ENCODE measurements at regions not wholly inside any gene's neighbourhood (a gene's known extent, or its start where the extent isn't known, plus 50 kb on each side); places are given as distances from the start of the nearest gene placed in this dataset.

DNA sequence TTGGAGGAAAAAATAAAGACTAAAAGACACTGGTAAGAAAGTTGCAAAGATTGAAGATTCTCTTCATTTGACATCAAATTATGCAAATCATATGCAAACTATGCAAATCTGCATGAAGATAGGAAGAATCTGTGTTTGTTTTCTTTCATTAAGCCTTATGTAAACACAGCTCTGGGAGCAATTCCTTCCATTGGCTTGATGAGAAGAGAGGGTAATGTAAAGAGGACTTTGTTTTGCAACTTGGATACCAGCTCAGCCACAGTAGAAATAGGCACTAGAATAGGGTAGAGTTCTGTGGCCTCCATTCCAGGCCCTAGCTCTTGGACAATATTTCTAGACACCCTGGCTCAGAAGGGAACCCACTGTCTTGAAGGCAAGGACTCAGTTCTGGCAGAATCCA, 388.4 kb upstream of the RASGEF1B start:
- DNase-seq: no peak

GRCh38 chr4:81854406-81854805, 382.7 kb upstream of the RASGEF1B start:
- no peak for DNase-seq

- DNase-seq: no peak
Measured at GRCh38 chr4:81852031-81852715, 380.5 kb upstream of the RASGEF1B start.

DNA sequence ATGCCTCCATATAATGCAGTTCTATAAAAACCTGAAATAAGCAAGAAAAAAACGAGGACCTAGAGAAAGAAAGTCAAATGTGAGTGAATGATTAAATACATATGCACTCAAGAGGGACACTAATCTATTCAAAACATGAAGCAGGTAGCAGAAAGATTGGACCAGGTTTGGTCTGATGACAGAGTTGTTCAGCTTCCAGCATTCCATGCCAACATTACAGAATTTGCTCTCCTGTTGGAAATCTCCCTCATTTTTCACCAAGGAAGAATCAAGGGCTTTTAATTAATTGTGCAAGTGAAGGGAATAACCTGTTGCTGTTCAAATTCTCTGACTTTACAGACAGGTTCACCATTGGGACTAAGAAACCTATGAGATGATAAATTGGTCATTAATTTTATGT, 379.0 kb upstream of the RASGEF1B start:
- DNase-seq: no peak

DNA sequence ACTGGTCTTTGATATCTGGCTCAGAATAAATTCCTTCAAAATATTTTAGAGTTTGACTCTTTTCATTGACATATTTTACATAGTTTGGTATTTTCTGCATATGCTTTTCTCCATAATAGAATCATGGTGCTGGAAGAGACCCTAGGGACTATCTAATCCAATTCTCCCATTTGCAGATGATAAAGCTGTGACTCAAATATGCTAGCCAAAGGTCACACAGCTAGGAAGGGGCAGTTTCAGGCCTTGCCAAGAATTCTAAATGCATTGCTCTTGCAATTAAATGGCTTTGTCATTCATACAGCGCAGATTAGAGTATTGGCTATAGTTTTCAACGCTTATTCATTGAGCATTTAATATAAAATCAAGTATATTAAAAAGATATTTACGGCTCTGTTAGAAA, 374.1 kb upstream of the RASGEF1B start:
- no peak for DNase-seq

- DNase-seq: no peak
Measured at GRCh38 chr4:81845273-81845672, 373.6 kb upstream of the RASGEF1B start.

- peak; percentile 78 for DNase-seq
Measured at GRCh38 chr4:81844717-81845116, 373.0 kb upstream of the RASGEF1B start.

- no peak for DNase-seq
Measured at GRCh38 chr4:81839347-81840042, 367.8 kb upstream of the RASGEF1B start.

DNA sequence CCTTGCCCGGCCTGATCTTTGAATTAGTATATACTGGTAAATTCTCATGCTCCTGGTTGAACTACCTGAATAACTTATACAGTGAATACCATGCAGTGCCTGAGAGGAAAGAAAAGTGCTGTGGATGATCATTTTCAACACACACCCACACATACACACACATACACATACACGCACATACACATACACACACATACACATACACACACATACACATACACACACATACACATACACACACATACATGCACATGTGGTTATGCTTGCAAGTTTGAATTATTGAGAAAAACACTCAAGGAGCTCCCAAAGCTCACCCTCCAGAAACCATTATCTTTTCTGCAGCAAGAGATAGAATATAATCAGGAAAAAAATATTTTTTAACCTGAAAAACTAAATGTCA, 366.9 kb upstream of the RASGEF1B start:
- no peak for DNase-seq

DNA sequence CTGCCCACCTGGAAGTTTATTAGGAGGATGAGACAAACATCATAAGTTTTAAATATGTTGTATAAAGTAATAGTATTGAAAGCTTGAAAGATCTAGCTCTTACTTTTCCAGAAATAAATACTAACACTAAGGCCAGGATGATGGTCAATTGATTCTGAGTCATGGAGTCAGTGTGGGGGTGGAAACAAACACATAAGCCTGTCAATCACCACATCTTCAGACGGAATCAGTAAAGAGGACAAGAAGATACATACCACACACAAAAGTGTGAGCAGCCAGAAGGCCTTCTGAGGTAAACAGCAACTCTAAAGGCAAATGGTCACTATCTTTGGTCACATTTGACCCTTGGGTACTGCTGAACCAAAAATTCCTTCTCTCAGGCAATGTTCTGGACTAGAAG, 365.0 kb upstream of the RASGEF1B start:
- DNase-seq: no peak

DNA sequence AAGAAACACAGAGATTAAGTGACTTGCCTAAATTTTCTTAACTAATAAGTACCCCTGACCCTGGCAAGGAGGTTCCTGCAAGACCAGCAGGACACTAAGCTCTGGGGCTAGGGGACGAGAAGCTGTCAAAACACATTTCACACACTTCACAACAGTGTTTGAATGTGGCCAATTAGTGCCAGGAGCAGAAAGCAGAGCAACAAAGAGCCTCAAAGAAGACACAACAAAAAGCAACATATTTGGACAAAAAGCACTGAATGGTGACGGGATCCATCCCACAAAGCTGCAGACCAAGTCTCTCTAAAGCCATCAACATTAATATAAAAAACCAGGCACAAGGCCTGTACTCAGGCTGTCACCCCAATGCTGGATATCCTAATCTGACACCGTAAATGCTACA, 361.9 kb upstream of the RASGEF1B start:
- DNase-seq: no peak

DNA sequence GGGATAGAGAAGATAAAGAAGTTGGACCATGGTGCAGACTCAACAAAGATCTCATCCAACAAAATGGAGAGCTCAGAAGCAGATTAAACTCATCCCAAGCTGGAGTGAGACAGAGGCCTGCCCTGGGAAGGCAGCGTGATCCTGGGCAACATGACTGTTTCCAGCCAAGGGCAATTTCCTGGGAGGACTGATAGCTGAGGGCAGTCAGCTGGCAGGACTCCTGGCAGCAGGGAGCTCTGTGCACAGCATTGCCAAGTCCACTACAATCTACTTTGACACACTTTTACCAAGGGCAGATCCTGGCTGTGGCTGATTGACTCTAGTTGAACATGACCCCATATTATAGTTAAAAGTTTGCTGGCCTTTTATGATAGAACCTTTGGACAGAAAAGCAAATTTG, 357.3 kb upstream of the RASGEF1B start:
- no peak for DNase-seq

DNA sequence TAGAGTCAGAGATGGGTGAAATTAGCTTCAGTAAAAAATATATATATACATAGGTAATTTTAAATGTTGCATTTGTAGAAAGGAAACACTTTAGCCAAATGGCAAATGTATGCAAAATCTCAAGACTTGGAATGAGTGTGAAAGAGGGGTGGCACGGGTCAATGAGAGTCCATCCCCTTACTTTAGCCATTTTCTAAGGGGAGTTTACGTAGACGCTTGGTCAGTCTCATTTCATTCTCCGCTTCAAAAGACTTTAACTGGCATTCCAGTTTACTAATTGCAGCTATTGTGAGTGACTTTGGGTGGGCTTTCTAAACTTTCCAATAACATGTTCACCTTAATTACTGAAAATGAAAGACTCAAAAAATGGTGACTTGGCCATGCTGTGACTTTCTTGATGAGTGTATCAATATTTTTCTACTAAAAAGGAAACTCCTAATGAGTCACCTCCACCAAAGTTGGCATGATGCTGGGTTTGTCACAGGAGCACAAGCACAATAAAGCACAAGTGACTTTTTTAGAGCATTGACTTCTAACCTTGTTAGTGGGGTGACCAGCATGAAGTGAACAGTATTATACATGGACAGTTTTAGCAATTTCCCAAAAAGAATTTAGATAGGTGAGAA, 356.0 kb upstream of the RASGEF1B start:
- DNase-seq: no peak

- DNase-seq: no peak
Measured at GRCh38 chr4:81826817-81827424, 355.2 kb upstream of the RASGEF1B start.

DNA sequence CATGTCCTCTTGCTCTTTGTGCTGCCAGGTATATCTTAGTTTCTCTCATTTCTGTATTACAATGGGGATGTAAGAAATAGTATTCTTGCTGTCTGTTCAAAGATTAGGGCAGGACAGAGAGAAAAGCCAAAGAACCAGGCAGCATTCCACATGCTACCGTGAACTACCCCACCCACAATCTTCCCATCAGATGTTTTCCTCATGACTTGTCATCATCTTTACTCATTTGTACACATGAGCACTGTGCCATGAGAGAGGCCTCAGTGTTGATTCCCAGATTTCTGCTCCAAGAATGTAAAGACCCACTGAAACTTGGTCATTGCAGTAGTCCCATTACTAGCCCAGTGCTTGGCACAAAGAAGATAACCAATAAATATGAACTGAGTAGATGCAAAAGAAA, 354.6 kb upstream of the RASGEF1B start:
- DNase-seq: no peak

GRCh38 chr4:81818385-81818920, 346.7 kb upstream of the RASGEF1B start:
- no peak for DNase-seq

GRCh38 chr4:81816031-81816761, 344.5 kb upstream of the RASGEF1B start:
- DNase-seq: no peak

GRCh38 chr4:81814987-81815541, 343.4 kb upstream of the RASGEF1B start:
- DNase-seq: no peak

DNA sequence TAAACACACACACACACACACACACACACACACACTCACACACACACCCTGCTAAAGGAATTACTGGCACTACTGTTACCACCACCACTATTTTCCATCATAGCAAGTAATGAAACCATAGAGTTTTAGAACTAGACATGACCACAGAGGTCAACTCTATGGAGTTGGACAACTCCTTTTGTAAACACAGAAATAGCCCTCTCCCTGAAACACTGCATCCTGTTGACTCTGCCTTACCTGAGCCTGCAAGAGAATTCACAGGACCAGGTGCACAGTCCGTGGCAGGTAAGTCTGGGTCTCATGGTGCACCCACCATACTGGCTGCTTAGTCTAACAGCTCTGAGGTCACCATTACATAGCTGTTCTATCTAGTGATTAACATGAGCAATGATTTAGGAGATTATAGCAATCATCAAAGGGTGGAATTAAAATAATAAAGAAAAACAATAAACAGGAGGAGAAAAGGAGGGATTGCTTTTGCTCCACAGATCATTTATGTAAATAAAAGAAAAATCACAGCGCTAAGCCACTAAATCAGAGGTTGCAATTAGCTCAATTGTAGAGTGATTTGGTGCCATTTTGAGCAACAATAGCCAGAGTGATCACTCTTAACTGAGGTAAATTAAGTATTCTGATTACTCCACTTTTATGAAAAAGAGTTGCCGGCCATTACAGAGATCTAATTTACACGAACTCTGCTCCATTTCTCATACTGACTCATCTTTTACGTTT, 340.0 kb upstream of the RASGEF1B start:
- DNase-seq: no peak

DNA sequence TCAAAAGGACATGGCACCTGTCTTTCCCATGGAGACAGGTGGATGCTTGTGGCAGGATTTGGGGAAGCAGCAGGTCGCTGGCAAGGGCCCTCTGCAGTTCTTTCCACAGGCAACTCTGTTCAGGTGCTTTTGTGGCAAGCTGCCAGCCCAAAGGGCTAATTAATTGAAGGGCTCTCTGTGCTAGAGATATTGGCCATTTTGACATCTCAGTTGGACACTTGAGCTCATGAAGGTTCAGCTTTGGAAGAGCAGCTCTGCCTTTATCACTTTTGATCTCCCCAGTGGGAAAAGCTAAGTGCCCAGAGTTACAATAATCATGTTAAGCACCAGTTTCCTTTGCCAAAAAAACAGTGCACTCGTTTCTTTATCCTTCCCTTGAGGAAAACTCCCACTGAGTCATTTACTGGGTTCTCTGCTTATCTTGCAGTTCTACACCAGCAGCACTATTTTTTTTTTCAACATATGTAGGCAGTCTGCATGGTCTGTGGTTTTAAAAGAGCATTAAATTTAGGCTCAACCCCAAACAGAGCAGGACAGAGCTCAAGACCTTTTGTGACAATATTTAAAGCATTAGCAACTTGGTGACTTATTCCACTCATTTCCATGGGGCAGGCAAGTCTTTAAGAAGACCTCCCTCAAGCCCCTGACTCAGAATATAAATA, 336.4 kb upstream of the RASGEF1B start:
- DNase-seq: no peak

GRCh38 chr4:81807386-81807785, 335.7 kb upstream of the RASGEF1B start:
- DNase-seq: no peak

Measured in CD4-positive, alpha-beta T cell treated with Interleukin-12 subunit alpha and Interleukin-12 subunit beta, for 1 hour (primary cell).